Endodermal cell (in vitro differentiated cells): ENCODE measurements at regions not wholly inside any gene's neighbourhood (a gene's known extent, or its start where the extent isn't known, plus 50 kb on each side); places are given as distances from the start of the nearest gene placed in this dataset.

ENCODE experiments used
- DNase-seq: peaks from one replicate; pipeline ENCODE4 v3.0.0-alpha.2; 2017
- H3K27ac ChIP-seq: 2 replicates; pipeline ENCODE4 v1.5.1; 2013; ENCODE audit warnings: mild to moderate bottlenecking, low read depth, low read length, moderate library complexity
- H3K27me3 ChIP-seq: 2 replicates; pipeline ENCODE4 v1.6.1; 2013; ENCODE audit warnings: mild to moderate bottlenecking, low read length, moderate library complexity; ENCODE audit not compliant: insufficient read depth, control insufficient read depth, poor library complexity, severe bottlenecking
- H3K36me3 ChIP-seq: 2 replicates; pipeline ENCODE4 v1.7.0; 2013; ENCODE audit warnings: mild to moderate bottlenecking, low read length, moderate library complexity; ENCODE audit not compliant: control insufficient read depth, insufficient read depth
- H3K4me1 ChIP-seq: one replicate; pipeline ENCODE4 v1.7.0; 2013; ENCODE audit warnings: low read length; ENCODE audit not compliant: control insufficient read depth, insufficient read depth
- H3K4me3 ChIP-seq: 2 replicates; pipeline ENCODE4 v1.5.1; 2013; ENCODE audit warnings: mild to moderate bottlenecking, low read length, moderate library complexity
- H3K9ac ChIP-seq: 2 replicates; pipeline ENCODE4 v1.6.1; 2013; ENCODE audit warnings: mild to moderate bottlenecking, low read length, moderate library complexity; ENCODE audit not compliant: poor library complexity, severe bottlenecking; ENCODE audit errors: extremely low read depth
- H3K9me3 ChIP-seq: 2 replicates; pipeline ENCODE4 v1.6.1; 2013; ENCODE audit warnings: mild to moderate bottlenecking, low read length, moderate library complexity; ENCODE audit not compliant: control insufficient read depth
- H3K27ac Mint-ChIP-seq: 2 replicates; pipeline ENCODE4 v1.8.0; 2020; ENCODE audit warnings: mixed read lengths
- H3K27me3 Mint-ChIP-seq: 2 replicates; pipeline ENCODE4 v1.8.0; 2021; ENCODE audit warnings: mild to moderate bottlenecking, mixed read lengths; ENCODE audit not compliant: insufficient read depth
- H3K36me3 Mint-ChIP-seq: 2 replicates; pipeline ENCODE4 v1.8.0; 2020; ENCODE audit warnings: low read depth, mixed read lengths
- H3K4me1 Mint-ChIP-seq: 2 replicates; pipeline ENCODE4 v1.8.0; 2020; ENCODE audit warnings: mixed read lengths
- H3K4me3 Mint-ChIP-seq: 2 replicates; pipeline ENCODE4 v1.8.0; 2020; ENCODE audit warnings: mild to moderate bottlenecking, moderate library complexity, mixed read lengths
- H3K9me3 Mint-ChIP-seq: 2 replicates; pipeline ENCODE4 v1.8.0; 2020; ENCODE audit warnings: mild to moderate bottlenecking, mixed read lengths
- WGBS, 2 experiments: methylation state at CpG; one replicate each; pipeline versions ENCODE4 v1.1.5 to v1.1.7; 2013; ENCODE audit warnings: missing lambda C conversion rate in 2 of 2, mixed read lengths in 1 of 2; ENCODE audit not compliant: insufficient coverage in 1 of 2, insufficient read length in 1 of 2; 5-methylcytosine and 5-hydroxymethylcytosine counted together
- TF ChIP-seq, protein P1 (sequence below): fragments of 200-600 bp; sonication (generic); conservative IDR thresholded peaks from 2 replicates; pipeline ENCODE4 v1.5.0; 2021; ENCODE audit warnings: antibody characterized with exemption, mild to moderate bottlenecking

DNA sequence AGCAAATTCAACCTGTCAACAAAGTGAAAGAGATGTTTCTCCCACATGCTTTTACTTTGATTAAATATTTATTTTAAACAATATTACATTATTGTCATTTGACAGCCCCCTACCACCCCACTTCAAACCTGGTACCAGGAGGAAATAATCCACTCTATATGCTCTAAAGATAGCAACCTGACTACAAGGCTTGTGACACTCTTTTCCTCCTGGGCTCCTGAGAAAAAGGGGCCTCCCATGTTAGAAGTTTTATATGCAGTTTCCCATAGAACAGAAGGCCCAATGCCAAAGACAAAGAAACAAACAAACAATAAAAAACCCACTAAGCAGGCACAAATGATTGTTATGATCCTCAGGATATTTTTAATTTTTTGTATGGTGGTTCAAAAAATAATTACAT lies 73.6 kb downstream of the RPS29 start:
- Histone ChIP-seq H3K27ac (no peak overlapping the region), H3K27me3 (no peaks in the 10 kb centered on the region), H3K4me1 (no peaks in the 10 kb centered on the region), H3K36me3 (no peaks in the 10 kb centered on the region), H3K9ac (no peak overlapping the region), H3K4me3 (no peak overlapping the region), H3K9me3 (peaks cover 7% of the 10 kb centered on the region)
- TF ChIP-seq, protein P1, sequence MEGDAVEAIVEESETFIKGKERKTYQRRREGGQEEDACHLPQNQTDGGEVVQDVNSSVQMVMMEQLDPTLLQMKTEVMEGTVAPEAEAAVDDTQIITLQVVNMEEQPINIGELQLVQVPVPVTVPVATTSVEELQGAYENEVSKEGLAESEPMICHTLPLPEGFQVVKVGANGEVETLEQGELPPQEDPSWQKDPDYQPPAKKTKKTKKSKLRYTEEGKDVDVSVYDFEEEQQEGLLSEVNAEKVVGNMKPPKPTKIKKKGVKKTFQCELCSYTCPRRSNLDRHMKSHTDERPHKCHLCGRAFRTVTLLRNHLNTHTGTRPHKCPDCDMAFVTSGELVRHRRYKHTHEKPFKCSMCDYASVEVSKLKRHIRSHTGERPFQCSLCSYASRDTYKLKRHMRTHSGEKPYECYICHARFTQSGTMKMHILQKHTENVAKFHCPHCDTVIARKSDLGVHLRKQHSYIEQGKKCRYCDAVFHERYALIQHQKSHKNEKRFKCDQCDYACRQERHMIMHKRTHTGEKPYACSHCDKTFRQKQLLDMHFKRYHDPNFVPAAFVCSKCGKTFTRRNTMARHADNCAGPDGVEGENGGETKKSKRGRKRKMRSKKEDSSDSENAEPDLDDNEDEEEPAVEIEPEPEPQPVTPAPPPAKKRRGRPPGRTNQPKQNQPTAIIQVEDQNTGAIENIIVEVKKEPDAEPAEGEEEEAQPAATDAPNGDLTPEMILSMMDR = no peak
- no peak for DNase-seq
- peaks cover 2% of the 10 kb centered on the region for H3K4me1 Mint-ChIP-seq
- H3K36me3 Mint-ChIP-seq = no peaks in the 10 kb centered on the region
- H3K4me3 Mint-ChIP-seq = no peak overlapping the region
- H3K27ac Mint-ChIP-seq = no peak overlapping the region
- H3K9me3 Mint-ChIP-seq = peaks cover 11% of the 10 kb centered on the region
- peaks cover 5% of the 10 kb centered on the region for H3K27me3 Mint-ChIP-seq

- H3K27ac Mint-ChIP-seq = no peak overlapping the region
- no peak for DNase-seq
Measured at GRCh38 chr14:49512147-49512551, 74.0 kb downstream of the RPS29 start.

DNA sequence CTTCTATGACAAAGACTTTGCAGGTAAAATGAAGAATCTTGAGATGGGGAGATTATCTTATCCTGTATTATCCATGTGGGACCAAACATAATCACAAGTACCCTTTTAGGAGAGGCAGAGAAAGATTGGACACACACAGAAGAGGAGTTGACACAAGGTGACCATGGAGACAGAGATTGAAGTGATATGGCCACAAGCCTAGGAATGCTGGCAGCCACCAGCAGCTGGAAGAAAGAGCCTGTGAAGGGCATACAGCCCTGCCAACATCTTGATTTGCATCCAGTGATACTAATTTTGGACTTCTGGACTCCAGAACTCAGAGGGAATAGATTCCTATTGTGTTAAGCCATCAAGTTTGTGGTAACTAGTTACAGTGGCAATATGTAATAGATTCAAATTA lies 78.1 kb downstream of the RPS29 start:
- H3K4me1 ChIP-seq = peaks cover 10% of the 10 kb centered on the region
- no peak for DNase-seq
- no peaks in the 10 kb centered on the region for H3K27me3 ChIP-seq
- H3K4me3 ChIP-seq = no peak overlapping the region
- H3K9me3 ChIP-seq = peaks cover 7% of the 10 kb centered on the region
- peaks cover 3% of the 10 kb centered on the region for H3K27me3 Mint-ChIP-seq
- H3K36me3 ChIP-seq = no peaks in the 10 kb centered on the region
- H3K36me3 Mint-ChIP-seq = no peaks in the 10 kb centered on the region
- no peak overlapping the region for H3K9ac ChIP-seq
- TF ChIP-seq, protein P1 = no peak
- peaks cover 11% of the 10 kb centered on the region for H3K9me3 Mint-ChIP-seq
- H3K27ac ChIP-seq = no peak overlapping the region
- no peak overlapping the region for H3K4me3 Mint-ChIP-seq
- H3K27ac Mint-ChIP-seq = no peak overlapping the region
- peaks cover 17% of the 10 kb centered on the region for H3K4me1 Mint-ChIP-seq

More at GRCh38 chr14:49512147-49512551, 74.0 kb downstream of the RPS29 start:
- H3K4me3 Mint-ChIP-seq = no peak overlapping the region
- no peaks in the 10 kb centered on the region for H3K36me3 Mint-ChIP-seq
- H3K4me1 Mint-ChIP-seq = peaks cover 5% of the 10 kb centered on the region
- Histone ChIP-seq H3K27ac (no peak overlapping the region), H3K27me3 (no peaks in the 10 kb centered on the region), H3K9ac (no peak overlapping the region), H3K4me1 (peaks cover 1% of the 10 kb centered on the region), H3K4me3 (no peak overlapping the region), H3K36me3 (no peaks in the 10 kb centered on the region), H3K9me3 (peaks cover 7% of the 10 kb centered on the region)
- TF ChIP-seq, protein P1 = no peak
- WGBS, 2 experiments = 84 to 96% methylated on average over 3 of the region's 3 CpGs
- H3K9me3 Mint-ChIP-seq = peaks cover 11% of the 10 kb centered on the region
- H3K27me3 Mint-ChIP-seq = peaks cover 5% of the 10 kb centered on the region
